ENCODE measurements at regions not wholly inside any gene's neighbourhood (a gene's known extent, or its start where the extent isn't known, plus 50 kb on each side); places are given as distances from the start of the nearest gene placed in this dataset.
A peak's percentile ranks its signal among the peaks of the same experiment; 100 is the strongest.
"Not testable (repeated sequence)": the region's sequence is repeated elsewhere in the genome, so short reads cannot be mapped to it uniquely, and the experiment has no call there.

GRCh38 chr18:22822024-22822423 lies 111.1 kb upstream of the RBBP8 start:
- peak; percentile 73 to 85 for DNase-seq (ENCODE audit: low spot score in 2 of 2)
- Histone ChIP-seq H3K4me3 (no peak overlapping the region), H3K27me3 (ENCODE audit: low read depth) (no peaks in the 10 kb centered on the region; the same call in 1 of the 2 replicates), H3K4me1 (peaks cover 14% of the 10 kb centered on the region), H3K9me3 (no peaks in the 10 kb centered on the region), H3K36me3 (replicated peaks) (no peaks in the 10 kb centered on the region)
- in situ Hi-C loops (cut with MboI; ENCODE audit: low sequenced_read_pairs): no loop called here

- Histone ChIP-seq H3K9me3 (no peaks in the 10 kb centered on the region; the same call in 1 of the 2 replicates), H3K4me1 (peaks cover 14% of the 10 kb centered on the region), H3K4me3 (no peak overlapping the region), H3K36me3 (replicated peaks) (no peaks in the 10 kb centered on the region), H3K27me3 (ENCODE audit: low read depth) (peaks cover 2% of the 10 kb centered on the region)
- DNase-seq (ENCODE audit: low spot score in 2 of 2): no peak
- in situ Hi-C loops (cut with MboI; ENCODE audit: low sequenced_read_pairs): no loop called here
These were observed 110.2 kb upstream of the RBBP8 start for GRCh38 chr18:22822841-22823508.

- peaks cover 3% of the 10 kb centered on the region for H3K27me3 ChIP-seq (ENCODE audit: low read depth)
- no peak for DNase-seq (ENCODE audit: low spot score in 2 of 2)
These were observed 106.4 kb upstream of the RBBP8 start for GRCh38 chr18:22826726-22827125.

GRCh38 chr18:22827216-22827615 lies 105.9 kb upstream of the RBBP8 start:
- peaks cover 3% of the 10 kb centered on the region for H3K27me3 ChIP-seq (ENCODE audit: low read depth)
- DNase-seq (ENCODE audit: low spot score in 2 of 2): no peak
- in situ Hi-C loops (cut with MboI; ENCODE audit: low sequenced_read_pairs): no loop called here
- no peaks in the 10 kb centered on the region; the same call in 1 of the 2 replicates for H3K9me3 ChIP-seq
- H3K36me3 ChIP-seq (replicated peaks): no peaks in the 10 kb centered on the region
- H3K4me1 ChIP-seq: peaks cover 8% of the 10 kb centered on the region
- no peak overlapping the region for H3K4me3 ChIP-seq

More at GRCh38 chr18:22826726-22827125, 106.4 kb upstream of the RBBP8 start:
- Histone ChIP-seq H3K36me3 (replicated peaks) (no peaks in the 10 kb centered on the region), H3K4me1 (peaks cover 9% of the 10 kb centered on the region), H3K4me3 (no peak overlapping the region), H3K9me3 (no peaks in the 10 kb centered on the region; the same call in 1 of the 2 replicates)
- in situ Hi-C loops (cut with MboI; ENCODE audit: low sequenced_read_pairs): no loop called here

DNA sequence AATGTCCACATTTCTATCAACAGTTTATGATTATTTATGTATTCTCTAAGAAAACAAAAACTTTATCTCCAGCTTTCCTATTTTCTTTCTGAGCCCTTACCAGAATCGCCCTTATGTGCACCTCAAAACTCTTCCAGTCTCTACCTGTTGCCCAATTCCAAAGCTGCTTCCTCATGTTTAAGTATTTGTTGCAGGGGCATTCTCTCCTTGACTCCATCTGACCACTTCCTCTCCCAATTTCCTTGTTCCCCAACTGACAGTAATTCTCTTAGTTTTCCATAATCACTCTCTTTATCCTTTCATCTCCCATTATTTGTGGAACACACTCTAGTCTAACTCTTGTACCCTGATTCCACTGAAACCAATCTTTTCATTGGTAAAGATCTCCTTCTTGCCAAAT lies 105.4 kb upstream of the RBBP8 start:
- H3K4me1 ChIP-seq: peaks cover 3% of the 10 kb centered on the region
- in situ Hi-C loops (cut with MboI; ENCODE audit: low sequenced_read_pairs): no loop called here
- no peak for DNase-seq (ENCODE audit: low spot score in 2 of 2)

DNA sequence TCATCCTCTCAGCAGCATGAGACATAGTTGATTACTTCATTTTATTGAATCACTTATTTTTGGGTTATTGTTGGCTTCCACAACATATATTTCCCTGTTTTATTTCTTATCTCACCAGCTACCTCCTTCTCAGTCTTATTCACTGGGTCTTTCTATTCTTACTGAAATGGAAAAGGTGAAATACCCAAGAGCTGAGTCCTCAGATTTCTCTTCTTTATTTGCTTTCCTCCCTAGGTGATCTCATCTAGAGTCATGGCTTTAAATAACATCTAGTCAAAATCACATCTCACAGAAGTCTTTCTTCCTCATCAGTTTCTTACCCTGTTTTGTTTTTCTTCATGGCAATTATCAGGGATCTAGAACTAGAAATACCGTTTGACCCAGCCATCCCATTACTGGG lies 105.0 kb upstream of the RBBP8 start:
- no peak overlapping the region for H3K4me3 ChIP-seq
- peaks cover 3% of the 10 kb centered on the region for H3K27me3 ChIP-seq (ENCODE audit: low read depth)
- H3K4me1 ChIP-seq: no peaks in the 10 kb centered on the region
- H3K9me3 ChIP-seq: no peaks in the 10 kb centered on the region; the same call in 1 of the 2 replicates
- no peak for DNase-seq (ENCODE audit: low spot score in 2 of 2)
- in situ Hi-C loops (cut with MboI; ENCODE audit: low sequenced_read_pairs): no loop called here
- H3K36me3 ChIP-seq (replicated peaks): no peaks in the 10 kb centered on the region

More for the DNA sequence above, 105.4 kb upstream of the RBBP8 start:
- no peak overlapping the region for H3K4me3 ChIP-seq
- H3K36me3 ChIP-seq (replicated peaks): no peaks in the 10 kb centered on the region
- H3K9me3 ChIP-seq: no peaks in the 10 kb centered on the region; the same call in 1 of the 2 replicates
- H3K27me3 ChIP-seq (ENCODE audit: low read depth): peaks cover 3% of the 10 kb centered on the region

DNA sequence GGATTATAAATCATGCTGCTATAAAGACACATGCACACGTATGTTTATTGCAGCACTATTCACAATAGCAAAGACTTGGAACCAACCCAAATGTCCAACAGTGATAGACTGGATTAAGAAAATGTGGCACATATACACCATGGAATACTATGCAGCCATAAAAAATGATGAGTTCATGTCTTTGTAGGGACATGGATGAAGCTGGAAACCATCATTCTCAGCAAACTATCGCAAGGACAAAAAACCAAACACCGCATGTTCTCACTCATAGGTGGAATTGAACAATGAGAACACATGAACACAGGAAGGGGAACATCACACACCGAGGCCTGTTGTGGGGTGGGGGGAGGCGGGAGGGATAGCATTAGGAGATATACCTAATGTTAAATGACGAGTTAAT lies 104.5 kb upstream of the RBBP8 start:
- H3K4me3 ChIP-seq; DNase-seq (ENCODE audit: low spot score in 2 of 2); H3K36me3 ChIP-seq (replicated peaks); H3K9me3 ChIP-seq; H3K4me1 ChIP-seq; H3K27me3 ChIP-seq (ENCODE audit: low read depth); in situ Hi-C loops (cut with MboI; ENCODE audit: low sequenced_read_pairs): not testable (repeated sequence)

DNA sequence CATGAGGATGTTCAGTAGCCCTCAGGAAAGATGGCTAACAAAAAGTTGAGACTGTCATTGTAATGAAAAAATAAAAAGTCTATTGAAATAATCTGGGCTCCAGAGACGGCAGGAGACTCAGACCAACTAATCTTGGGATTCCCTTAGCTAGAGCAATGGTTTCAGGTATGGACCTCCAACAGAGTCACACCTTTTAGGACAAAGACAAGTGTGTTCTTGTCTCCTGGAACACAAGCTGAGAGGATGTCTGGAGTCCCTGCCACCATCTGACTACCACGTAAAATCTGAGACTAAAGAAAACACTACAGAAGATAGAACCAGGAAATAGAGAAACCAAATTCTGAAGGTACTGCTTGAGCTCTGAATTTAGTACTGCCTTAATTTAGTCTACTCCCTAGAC lies 103.3 kb upstream of the RBBP8 start:
- no peak for DNase-seq (ENCODE audit: low spot score in 2 of 2)
- in situ Hi-C loops (cut with MboI; ENCODE audit: low sequenced_read_pairs): no loop called here
- H3K4me3 ChIP-seq: no peak overlapping the region
- H3K4me1 ChIP-seq: no peaks in the 10 kb centered on the region
- H3K36me3 ChIP-seq (replicated peaks): no peaks in the 10 kb centered on the region
- H3K27me3 ChIP-seq (ENCODE audit: low read depth): peaks cover 3% of the 10 kb centered on the region; the same call in 1 of the 2 replicates
- H3K9me3 ChIP-seq: no peaks in the 10 kb centered on the region; the same call in 1 of the 2 replicates

GRCh38 chr18:22830511-22830910 lies 102.6 kb upstream of the RBBP8 start:
- H3K4me3 ChIP-seq: no peak overlapping the region
- no peaks in the 10 kb centered on the region for H3K36me3 ChIP-seq (replicated peaks)
- H3K27me3 ChIP-seq (ENCODE audit: low read depth): peaks cover 3% of the 10 kb centered on the region; the same call in 1 of the 2 replicates
- H3K4me1 ChIP-seq: no peaks in the 10 kb centered on the region
- in situ Hi-C loops (cut with MboI; ENCODE audit: low sequenced_read_pairs): no loop called here
- no peak for DNase-seq (ENCODE audit: low spot score in 2 of 2)
- no peaks in the 10 kb centered on the region; the same call in 1 of the 2 replicates for H3K9me3 ChIP-seq

DNA sequence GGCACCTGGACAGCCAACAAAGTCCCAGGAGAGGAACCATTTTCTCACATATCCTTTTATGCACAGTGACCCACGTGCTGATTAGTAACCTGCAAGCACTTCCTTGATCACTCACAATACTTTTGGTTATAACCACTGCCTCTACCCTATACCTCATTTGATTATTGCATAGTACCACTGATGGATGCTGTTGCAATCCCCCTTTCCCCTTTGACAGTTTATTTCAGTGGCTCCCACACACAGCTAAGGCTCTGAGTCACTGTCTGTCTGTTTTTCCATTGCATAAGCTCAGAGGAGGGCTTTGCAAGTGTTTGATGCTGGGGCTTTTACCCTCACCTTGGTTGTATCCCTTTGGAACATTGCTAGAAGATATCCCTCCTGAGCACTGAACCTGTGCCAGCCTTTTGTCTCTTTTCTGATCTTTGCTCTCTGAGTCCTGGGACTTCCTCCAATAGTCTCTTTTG lies 101.7 kb upstream of the RBBP8 start:
- Histone ChIP-seq H3K27me3 (ENCODE audit: low read depth) (peaks cover 3% of the 10 kb centered on the region; the same call in 1 of the 2 replicates), H3K4me3 (no peak overlapping the region), H3K4me1 (no peaks in the 10 kb centered on the region), H3K36me3 (replicated peaks) (no peaks in the 10 kb centered on the region), H3K9me3 (no peaks in the 10 kb centered on the region; the same call in 1 of the 2 replicates)
- no peak for DNase-seq (ENCODE audit: low spot score in 2 of 2)
- in situ Hi-C loops (cut with MboI; ENCODE audit: low sequenced_read_pairs): no loop called here

GRCh38 chr18:22836932-22837331 lies 96.2 kb upstream of the RBBP8 start:
- Histone ChIP-seq H3K27me3 (ENCODE audit: low read depth) (peaks cover 6% of the 10 kb centered on the region), H3K36me3 (replicated peaks) (no peaks in the 10 kb centered on the region), H3K9me3 (no peaks in the 10 kb centered on the region), H3K4me1 (no peaks in the 10 kb centered on the region), H3K4me3 (no peak overlapping the region)
- in situ Hi-C loops (cut with MboI; ENCODE audit: low sequenced_read_pairs): no loop called here
- DNase-seq (ENCODE audit: low spot score in 2 of 2): no peak

- no peaks in the 10 kb centered on the region for H3K36me3 ChIP-seq (replicated peaks)
- in situ Hi-C loops (cut with MboI; ENCODE audit: low sequenced_read_pairs): no loop called here
- H3K4me3 ChIP-seq: no peak overlapping the region
- no peaks in the 10 kb centered on the region for H3K4me1 ChIP-seq
- no peak for DNase-seq (ENCODE audit: low spot score in 2 of 2)
- no peaks in the 10 kb centered on the region for H3K9me3 ChIP-seq
- peaks cover 6% of the 10 kb centered on the region for H3K27me3 ChIP-seq (ENCODE audit: low read depth)
These were observed 94.9 kb upstream of the RBBP8 start for GRCh38 chr18:22838221-22838620.

GRCh38 chr18:22838639-22839277 lies 94.4 kb upstream of the RBBP8 start:
- no peaks in the 10 kb centered on the region for H3K9me3 ChIP-seq
- H3K4me1 ChIP-seq: no peaks in the 10 kb centered on the region
- H3K27me3 ChIP-seq (ENCODE audit: low read depth): peaks cover 6% of the 10 kb centered on the region
- in situ Hi-C loops (cut with MboI; ENCODE audit: low sequenced_read_pairs): no loop called here
- no peaks in the 10 kb centered on the region for H3K36me3 ChIP-seq (replicated peaks)
- H3K4me3 ChIP-seq: no peak overlapping the region
- no peak for DNase-seq (ENCODE audit: low spot score in 2 of 2)

- H3K9me3 ChIP-seq: no peaks in the 10 kb centered on the region
- in situ Hi-C loops (cut with MboI; ENCODE audit: low sequenced_read_pairs): no loop called here
- no peak for DNase-seq (ENCODE audit: low spot score in 2 of 2)
- H3K4me3 ChIP-seq: no peak overlapping the region
- peaks cover 6% of the 10 kb centered on the region for H3K27me3 ChIP-seq (ENCODE audit: low read depth)
- H3K4me1 ChIP-seq: no peaks in the 10 kb centered on the region
- no peaks in the 10 kb centered on the region for H3K36me3 ChIP-seq (replicated peaks)
These were observed 93.7 kb upstream of the RBBP8 start for GRCh38 chr18:22839340-22839821.
